WTC11 (cell line): ENCODE measurements at regions not wholly inside any gene's neighbourhood (a gene's known extent, or its start where the extent isn't known, plus 50 kb on each side); places are given as distances from the start of the nearest gene placed in this dataset.
A peak's percentile ranks its signal among the peaks of the same experiment; 100 is the strongest.

Source experiments
- ATAC-seq: fragments of 200-7000 bp; cut with Tn5 transposase; 2 replicates; pipeline ENCODE4 v1.10.0; 2021; ENCODE audit warnings: mild to moderate bottlenecking, moderate library complexity
- CTCF ChIA-PET: fragments of 300-600 bp; sonication (Branson Sonifier 250); formaldehyde crosslinking; loops from one replicate; lab custom pipeline; 2021; ENCODE audit warnings: antibody characterized with exemption; lab: Charles Lee
- POLR2A ChIA-PET: fragments of 350-600 bp; sonication (Branson Sonifier 250); formaldehyde crosslinking; loops from one replicate; lab custom pipeline; 2021; ENCODE audit warnings: antibody characterized with exemption; lab: Charles Lee
- DNase-seq: peaks from one replicate; pipeline ENCODE4 v3.0.0; 2021; ENCODE audit warnings: low spot score
- H3K27ac Mint-ChIP-seq: 2 replicates; pipeline ENCODE4 v1.8.0; 2021; ENCODE audit warnings: mixed read lengths
- H3K27me3 Mint-ChIP-seq: 2 replicates; pipeline ENCODE4 v1.8.0; 2021; ENCODE audit warnings: low read depth, mild to moderate bottlenecking, moderate library complexity, mixed read lengths
- H3K36me3 Mint-ChIP-seq: 2 replicates; pipeline ENCODE4 v1.8.0; 2021; ENCODE audit warnings: mixed read lengths
- H3K4me1 Mint-ChIP-seq: 2 replicates; pipeline ENCODE4 v1.8.0; 2022; ENCODE audit warnings: mixed read lengths
- H3K4me3 Mint-ChIP-seq: 2 replicates; pipeline ENCODE4 v1.8.0; 2021; ENCODE audit warnings: mild to moderate bottlenecking, moderate library complexity, mixed read lengths
- H3K9me3 Mint-ChIP-seq: 2 replicates; pipeline ENCODE4 v1.8.0; 2021; ENCODE audit warnings: mixed read lengths
- ATF2 ChIP-seq: sonication (generic); formaldehyde crosslinking; IDR thresholded peaks from 2 replicates; pipeline ENCODE4 v1.8.1; 2022; ENCODE audit warnings: low read depth, missing genetic modification reagents, borderline replicate concordance
- ATF6 ChIP-seq: sonication (generic); formaldehyde crosslinking; IDR thresholded peaks from 2 replicates; pipeline ENCODE4 v1.8.1; 2023; ENCODE audit warnings: mild to moderate bottlenecking, missing genetic modification reagents
- E2F4 ChIP-seq: sonication (generic); formaldehyde crosslinking; IDR thresholded peaks from 2 replicates; pipeline ENCODE4 v1.8.1; 2022; ENCODE audit warnings: low read depth, mild to moderate bottlenecking, moderate library complexity, missing genetic modification reagents, borderline replicate concordance
- ERG ChIP-seq: fragments of 250-450 bp; sonication (Bioruptor Pico); IDR thresholded peaks from 2 replicates; pipeline ENCODE4 v1.8.0; 2021; ENCODE audit warnings: mild to moderate bottlenecking
- ESRRA ChIP-seq: sonication (generic); formaldehyde crosslinking; IDR thresholded peaks from 2 replicates; pipeline ENCODE4 v1.8.1; 2022; ENCODE audit warnings: mild to moderate bottlenecking, missing genetic modification reagents, borderline replicate concordance
- GRHL2 ChIP-seq: fragments of 250-450 bp; sonication (Bioruptor Pico); IDR thresholded peaks from 2 replicates; pipeline ENCODE4 v1.8.0; 2022; ENCODE audit warnings: mild to moderate bottlenecking, moderate library complexity; ENCODE audit not compliant: insufficient replicate concordance, severe bottlenecking
- HMGXB4 ChIP-seq: sonication (generic); formaldehyde crosslinking; IDR thresholded peaks from 2 replicates; pipeline ENCODE4 v1.8.1; 2023; ENCODE audit warnings: mild to moderate bottlenecking, moderate library complexity, missing genetic modification reagents
- JUN ChIP-seq: sonication (generic); formaldehyde crosslinking; IDR thresholded peaks from 2 replicates; pipeline ENCODE4 v1.8.0; 2023; ENCODE audit warnings: mild to moderate bottlenecking, missing genetic modification reagents
- KAT7 ChIP-seq: sonication (generic); formaldehyde crosslinking; IDR thresholded peaks from 2 replicates; pipeline ENCODE4 v1.8.1; 2023; ENCODE audit warnings: missing genetic modification reagents, mild to moderate bottlenecking, borderline replicate concordance
- NFYB ChIP-seq: sonication (generic); formaldehyde crosslinking; conservative IDR thresholded peaks from 2 replicates; pipeline ENCODE4 v1.8.0; 2022; ENCODE audit warnings: low read depth, missing genetic modification reagents
- NR1H2 ChIP-seq: sonication (generic); formaldehyde crosslinking; IDR thresholded peaks from 2 replicates; pipeline ENCODE4 v1.9.0; 2021; ENCODE audit warnings: mild to moderate bottlenecking, moderate library complexity, missing genetic modification reagents
- NR3C1 ChIP-seq: sonication (generic); formaldehyde crosslinking; conservative IDR thresholded peaks from 2 replicates; pipeline ENCODE4 v1.8.1; 2023; ENCODE audit warnings: low read depth, mild to moderate bottlenecking, missing genetic modification reagents
- PRRX2 ChIP-seq: fragments of 250-450 bp; sonication (Bioruptor Pico); IDR thresholded peaks from 2 replicates; pipeline ENCODE4 v1.8.0; 2021; ENCODE audit warnings: mild to moderate bottlenecking
- RORB ChIP-seq: fragments of 250-450 bp; sonication (Bioruptor Pico); IDR thresholded peaks from 2 replicates; pipeline ENCODE4 v1.9.0; 2021; ENCODE audit warnings: mild to moderate bottlenecking
- SMAD3 ChIP-seq: sonication (generic); formaldehyde crosslinking; IDR thresholded peaks from 2 replicates; pipeline ENCODE4 v1.8.0; 2022; ENCODE audit warnings: missing genetic modification reagents, mild to moderate bottlenecking, borderline replicate concordance
- ZNF416 ChIP-seq: fragments of 250-450 bp; sonication (Bioruptor Pico); IDR thresholded peaks from 2 replicates; pipeline ENCODE4 v1.9.0; 2021; ENCODE audit warnings: mild to moderate bottlenecking, inconsistent platforms
- ZNF425 ChIP-seq: fragments of 250-450 bp; sonication (Bioruptor Pico); conservative IDR thresholded peaks from 2 replicates; pipeline ENCODE4 v1.9.0; 2021; ENCODE audit warnings: mild to moderate bottlenecking
- ZNF532 ChIP-seq: fragments of 250-450 bp; sonication (Bioruptor Pico); IDR thresholded peaks from 2 replicates; pipeline ENCODE4 v1.9.0; 2021; ENCODE audit warnings: mild to moderate bottlenecking, borderline replicate concordance

GRCh38 chr17:69869667-69870066, 205.4 kb upstream of the KCNJ16 start:
- ATAC-seq (no peak), DNase-seq (no peak)
- H3K36me3 Mint-ChIP-seq, result no peaks in the 10 kb centered on the region
- TF ChIP-seq PRRX2 (CRISPR knock-in tag) (no peak), NFYB (CRISPR knock-in tag) (no peak), HMGXB4 (no peak), ATF6 (CRISPR knock-in tag) (no peak), ERG (CRISPR knock-in tag) (no peak), ESRRA (no peak), KAT7 (no peak), SMAD3 (CRISPR knock-in tag) (no peak), E2F4 (CRISPR knock-in tag) (no peak), GRHL2 (no peak), JUN (CRISPR knock-in tag) (no peak), RORB (CRISPR knock-in tag) (no peak), NR1H2 (CRISPR knock-in tag) (no peak), ZNF425 (CRISPR knock-in tag) (no peak), ZNF416 (CRISPR knock-in tag) (no peak), NR3C1 (CRISPR knock-in tag) (no peak)
- H3K9me3 Mint-ChIP-seq, result 0 out of 2 replicates have a peak, but pooled peaks cover 3% of the 10 kb centered on the region
- no peak overlapping the region for H3K27ac Mint-ChIP-seq
- CTCF ChIA-PET, result no interaction called here
- peaks cover 45% of the 10 kb centered on the region for H3K4me1 Mint-ChIP-seq
- POLR2A ChIA-PET, result interaction anchor here (0.6 kb wide), 1 partner anchor 396 kb away, joined by 3 read pairs; no protein-coding TSS in a partner anchor
- no peaks in the 10 kb centered on the region for H3K27me3 Mint-ChIP-seq
- H3K4me3 Mint-ChIP-seq, result no peak overlapping the region

- H3K27ac Mint-ChIP-seq, result no peak overlapping the region
- DNase-seq (no peak), ATAC-seq (peak; percentile 19)
- POLR2A ChIA-PET, result interaction anchor here (0.6 kb wide), 1 partner anchor 397 kb away, joined by 3 read pairs; no protein-coding TSS in a partner anchor
- CTCF ChIA-PET, result no interaction called here
- no peak overlapping the region for H3K4me3 Mint-ChIP-seq
- H3K4me1 Mint-ChIP-seq, result peaks cover 45% of the 10 kb centered on the region
- no peaks in the 10 kb centered on the region for H3K36me3 Mint-ChIP-seq
- 0 out of 2 replicates have a peak, but pooled peaks cover 3% of the 10 kb centered on the region for H3K9me3 Mint-ChIP-seq
- no peaks in the 10 kb centered on the region for H3K27me3 Mint-ChIP-seq
- TF ChIP-seq ATF2 (CRISPR knock-in tag) (no peak), ZNF532 (CRISPR knock-in tag) (no peak)
Measured at GRCh38 chr17:69870091-69870530, 204.9 kb upstream of the KCNJ16 start.
